ENCODE measurements at regions not wholly inside any gene's neighbourhood (a gene's known extent, or its start where the extent isn't known, plus 50 kb on each side); places are given as distances from the start of the nearest gene placed in this dataset.

- 52 to 64% (median 55%) methylated on average over 3 of the region's 3 CpGs for WGBS, 4 donors
- DNase-seq: no peak
- H3K27ac ChIP-seq: no peak overlapping the region
- no peaks in the 10 kb centered on the region for H3K9me3 ChIP-seq
- no peaks in the 10 kb centered on the region for H3K36me3 ChIP-seq
- intact Hi-C loops (cut with DNase I): no loop called here
- H3K27me3 ChIP-seq: no peaks in the 10 kb centered on the region
- no peak for TF ChIP-seq POLR2A (IDR thresholded peaks at IDR 0.05)
- no peak for TF ChIP-seq CTCF (IDR thresholded peaks at IDR 0.05)
- no peak for ATAC-seq
- H3K4me1 ChIP-seq: no peaks in the 10 kb centered on the region
- H3K4me3 ChIP-seq: no peak overlapping the region
These were observed 372.2 kb downstream of the ZSWIM6 start for GRCh38 chr5:61704289-61704688.

DNA sequence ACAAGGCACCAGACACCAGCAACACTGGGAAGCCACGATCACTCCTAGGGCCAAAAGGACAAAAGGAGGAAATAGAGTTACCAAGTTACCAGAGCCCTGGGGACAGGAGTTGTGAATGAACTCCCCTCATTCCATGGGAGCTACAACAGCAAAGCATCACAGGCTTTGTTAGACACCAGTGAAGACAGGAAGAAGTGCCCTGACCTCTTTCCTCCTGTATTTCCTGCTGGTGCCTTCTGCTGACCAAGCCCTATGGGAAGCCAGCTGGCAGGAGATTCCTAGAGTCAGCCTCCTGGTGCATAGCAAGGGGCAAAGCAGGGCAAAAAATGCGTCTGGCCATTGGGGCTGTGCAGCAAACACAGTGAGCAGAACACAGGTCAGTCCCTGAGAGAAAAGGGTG is 374.7 kb downstream of the ZSWIM6 start:
- Histone ChIP-seq H3K36me3 (no peaks in the 10 kb centered on the region), H3K27ac (no peak overlapping the region), H3K4me1 (no peaks in the 10 kb centered on the region), H3K9me3 (peaks cover 0 to 11% (median 2%) of the 10 kb centered on the region in 12 donors), H3K27me3 (no peaks in the 10 kb centered on the region), H3K4me3 (no peak overlapping the region)
- WGBS, 4 donors: 43 to 63% (median 51%) methylated on average over 2 of the region's 2 CpGs
- intact Hi-C loops (cut with DNase I): no loop called here
- ATAC-seq (no peak), DNase-seq (no peak)
- TF ChIP-seq CTCF (IDR thresholded peaks at IDR 0.05) (no peak), POLR2A (IDR thresholded peaks at IDR 0.05) (no peak)

DNA sequence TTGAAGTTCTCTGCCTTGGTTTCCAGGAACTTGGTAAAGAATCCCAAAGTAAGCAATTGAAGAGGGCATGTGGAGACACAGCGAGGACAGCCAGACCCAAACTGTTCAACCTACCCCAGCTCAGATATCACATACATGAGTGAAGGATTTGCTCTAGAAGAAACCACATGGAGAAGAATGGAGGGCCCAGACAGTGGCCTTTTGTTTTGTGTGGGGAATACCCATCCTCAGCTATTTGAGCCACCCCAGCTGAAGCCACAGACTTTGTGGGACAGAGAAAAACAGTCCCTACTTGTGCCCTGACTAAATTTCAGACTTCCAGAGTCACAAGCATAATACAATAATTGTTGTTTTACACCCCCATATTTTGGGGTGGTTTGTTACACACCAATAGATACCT is 387.1 kb downstream of the ZSWIM6 start:
- H3K36me3 ChIP-seq: no peaks in the 10 kb centered on the region
- H3K27me3 ChIP-seq: no peaks in the 10 kb centered on the region
- H3K9me3 ChIP-seq: peaks cover 0 to 20% (median 10%) of the 10 kb centered on the region in 12 donors
- DNase-seq (no peak), ATAC-seq (no peak)
- no peak overlapping the region for H3K4me3 ChIP-seq
- TF ChIP-seq POLR2A (IDR thresholded peaks at IDR 0.05) (no peak), CTCF (IDR thresholded peaks at IDR 0.05) (no peak)
- no peak overlapping the region for H3K27ac ChIP-seq
- H3K4me1 ChIP-seq: no peaks in the 10 kb centered on the region
- WGBS, 4 donors: 88 to 92% (median 90%) methylated on average over 1 of the region's 1 CpG
- intact Hi-C loops (cut with DNase I): no loop called here

DNA sequence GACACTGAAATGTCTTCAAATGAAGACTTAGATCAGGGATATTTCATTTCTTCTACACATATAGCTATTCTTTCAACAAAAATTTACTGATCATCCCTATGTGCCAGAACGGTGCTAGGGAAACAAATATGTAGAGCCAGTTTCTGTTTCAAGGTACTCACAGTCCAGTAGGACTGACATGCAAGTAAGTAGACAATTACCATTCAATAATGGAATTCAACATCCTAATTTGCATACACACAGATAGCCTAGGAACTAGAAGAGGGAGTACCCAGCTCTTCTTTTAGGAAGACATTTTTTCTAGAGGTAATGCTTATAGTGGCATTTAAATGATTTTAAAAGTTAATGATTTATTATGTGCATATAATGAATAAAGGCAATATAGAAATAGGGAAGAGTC is 388.8 kb downstream of the ZSWIM6 start:
- H3K36me3 ChIP-seq: no peaks in the 10 kb centered on the region
- no peak for DNase-seq
- no peak for ATAC-seq
- no peaks in the 10 kb centered on the region for H3K4me1 ChIP-seq
- WGBS, 4 donors: 86 to 92% (median 89%) methylated on average over 1 of the region's 1 CpG
- H3K4me3 ChIP-seq: no peak overlapping the region
- peaks cover 0 to 20% (median 10%) of the 10 kb centered on the region in 12 donors for H3K9me3 ChIP-seq
- TF ChIP-seq CTCF (IDR thresholded peaks at IDR 0.05): no peak
- TF ChIP-seq POLR2A (IDR thresholded peaks at IDR 0.05): no peak
- H3K27me3 ChIP-seq: peaks cover 0 to 3% (median 0%) of the 10 kb centered on the region in 9 donors
- H3K27ac ChIP-seq: no peak overlapping the region
- intact Hi-C loops (cut with DNase I): no loop called here
